CD4-positive, CD25-positive, alpha-beta regulatory T cell (primary cell): ENCODE measurements at regions not wholly inside any gene's neighbourhood (a gene's known extent, or its start where the extent isn't known, plus 50 kb on each side); places are given as distances from the start of the nearest gene placed in this dataset.

Experiments
- ATAC-seq, 2 donors: fragments of 150-1000 bp; cut with Tn5 transposase; one replicate each; pipeline ENCODE4 v1.10.0; 2021; ENCODE audit warnings: low read depth in 2 of 2, moderate number of reproducible peaks in 2 of 2, moderate library complexity in 1 of 2
- DNase-seq, 3 donors: peaks; one replicate each; pipeline versions ENCODE4 v3.0.0 to v3.0.0-alpha.2; 2012 to 2022; ENCODE audit warnings: mixed read lengths in 1 of 3
- H3K27ac ChIP-seq: one replicate; pipeline ENCODE4 v1.7.0; 2013; ENCODE audit warnings: mild to moderate bottlenecking, low read length; ENCODE audit not compliant: insufficient read depth, poor library complexity, severe bottlenecking
- H3K27me3 ChIP-seq: one replicate; pipeline ENCODE4 v1.7.0; 2013; ENCODE audit warnings: low read length; ENCODE audit not compliant: control insufficient read depth, insufficient read depth
- H3K36me3 ChIP-seq: one replicate; pipeline ENCODE4 v1.7.0; 2013; ENCODE audit warnings: mild to moderate bottlenecking, low read length, moderate library complexity; ENCODE audit not compliant: control insufficient read depth, insufficient read depth
- H3K4me1 ChIP-seq: 2 replicates; pipeline ENCODE4 v1.7.0; 2013; ENCODE audit warnings: mild to moderate bottlenecking, low read length; ENCODE audit not compliant: insufficient read depth, control insufficient read depth, poor library complexity, severe bottlenecking
- H3K4me3 ChIP-seq: one replicate; pipeline ENCODE4 v1.7.0; 2013; ENCODE audit warnings: low read depth, mild to moderate bottlenecking, low read length, moderate library complexity
- H3K9me3 ChIP-seq, 2 experiments: 1 replicate in 1 of 2; 2 replicates in 1 of 2; pipeline ENCODE4 v1.7.0; 2013; ENCODE audit warnings: low read length in 2 of 2, mild to moderate bottlenecking in 1 of 2, moderate library complexity in 1 of 2; ENCODE audit not compliant: control insufficient read depth in 2 of 2
- H3K27ac Mint-ChIP-seq, 3 donors: one replicate each; pipeline ENCODE4 v1.8.0; 2020 to 2022; ENCODE audit warnings: mild to moderate bottlenecking in 3 of 3, mixed read lengths in 3 of 3, moderate library complexity in 2 of 3
- H3K27me3 Mint-ChIP-seq: one replicate; pipeline ENCODE4 v1.8.0; 2022; ENCODE audit warnings: mild to moderate bottlenecking, mixed read lengths
- H3K36me3 Mint-ChIP-seq: one replicate; pipeline ENCODE4 v1.8.0; 2020; ENCODE audit warnings: mixed read lengths
- H3K4me1 Mint-ChIP-seq, 4 donors: one replicate each; pipeline ENCODE4 v1.8.0; 2020 to 2022; ENCODE audit warnings: mixed read lengths in 4 of 4, mild to moderate bottlenecking in 1 of 4
- H3K4me3 Mint-ChIP-seq, 4 donors: one replicate each; pipeline ENCODE4 v1.8.0; 2020 to 2022; ENCODE audit warnings: mild to moderate bottlenecking in 4 of 4, mixed read lengths in 4 of 4, moderate library complexity in 3 of 4
- H3K9me3 Mint-ChIP-seq, 7 donors: one replicate each; pipeline ENCODE4 v1.8.0; 2020 to 2022; ENCODE audit warnings: mixed read lengths in 7 of 7, mild to moderate bottlenecking in 3 of 7, moderate library complexity in 2 of 7

GRCh38 chr11:79807506-79807905 lies 366.7 kb upstream of the TENM4 start:
- no peaks in the 10 kb centered on the region for H3K4me1 Mint-ChIP-seq
- H3K27me3 Mint-ChIP-seq, result no peaks in the 10 kb centered on the region
- H3K4me3 Mint-ChIP-seq, result no peak overlapping the region
- no peaks in the 10 kb centered on the region for H3K36me3 Mint-ChIP-seq
- no peak overlapping the region for H3K27ac ChIP-seq
- H3K9me3 Mint-ChIP-seq, result peaks cover 3 to 10% (median 5%) of the 10 kb centered on the region in 7 donors
- DNase-seq, result no peak
- H3K4me1 ChIP-seq, result no peaks in the 10 kb centered on the region
- H3K9me3 ChIP-seq, result no peaks in the 10 kb centered on the region
- H3K27ac Mint-ChIP-seq, result no peak overlapping the region
- no peak for ATAC-seq
- no peaks in the 10 kb centered on the region for H3K36me3 ChIP-seq
- no peak overlapping the region for H3K4me3 ChIP-seq
- no peaks in the 10 kb centered on the region for H3K27me3 ChIP-seq

- peaks cover 0 to 5% of the 10 kb centered on the region in 2 experiments for H3K9me3 ChIP-seq
- peaks cover 1 to 22% (median 15%) of the 10 kb centered on the region in 7 donors for H3K9me3 Mint-ChIP-seq
- H3K36me3 ChIP-seq, result no peaks in the 10 kb centered on the region
- ATAC-seq (no peak), DNase-seq (no peak)
- no peak overlapping the region for H3K4me3 Mint-ChIP-seq
- H3K4me3 ChIP-seq, result no peak overlapping the region
- H3K27me3 Mint-ChIP-seq, result no peaks in the 10 kb centered on the region
- H3K27me3 ChIP-seq, result no peaks in the 10 kb centered on the region
- H3K27ac Mint-ChIP-seq, result peak overlapping the region in 1 of 3 donors; percentile 67
- H3K4me1 ChIP-seq, result no peaks in the 10 kb centered on the region
- no peaks in the 10 kb centered on the region for H3K4me1 Mint-ChIP-seq
- no peak overlapping the region for H3K27ac ChIP-seq
- H3K36me3 Mint-ChIP-seq, result no peaks in the 10 kb centered on the region
Measured at GRCh38 chr11:79796704-79797103, 355.9 kb upstream of the TENM4 start.

GRCh38 chr11:79794484-79795393 lies 353.9 kb upstream of the TENM4 start:
- Mint-ChIP-seq H3K4me1 (no peaks in the 10 kb centered on the region), H3K4me3 (no peak overlapping the region), H3K36me3 (no peaks in the 10 kb centered on the region), H3K27me3 (no peaks in the 10 kb centered on the region), H3K27ac (no peak overlapping the region), H3K9me3 (peaks cover 1 to 23% (median 12%) of the 10 kb centered on the region in 7 donors)
- H3K9me3 ChIP-seq, result no peaks in the 10 kb centered on the region
- H3K4me1 ChIP-seq, result no peaks in the 10 kb centered on the region
- H3K27ac ChIP-seq, result no peak overlapping the region
- H3K27me3 ChIP-seq, result no peaks in the 10 kb centered on the region
- no peak for ATAC-seq
- H3K4me3 ChIP-seq, result no peak overlapping the region
- DNase-seq, result no peak
- H3K36me3 ChIP-seq, result no peaks in the 10 kb centered on the region

GRCh38 chr11:79794057-79794456 lies 353.2 kb upstream of the TENM4 start:
- Histone ChIP-seq H3K36me3 (no peaks in the 10 kb centered on the region), H3K4me1 (no peaks in the 10 kb centered on the region), H3K4me3 (no peak overlapping the region), H3K27me3 (no peaks in the 10 kb centered on the region), H3K27ac (no peak overlapping the region), H3K9me3 (no peaks in the 10 kb centered on the region)
- no peak for DNase-seq
- no peak for ATAC-seq
- no peaks in the 10 kb centered on the region for H3K27me3 Mint-ChIP-seq
- no peak overlapping the region for H3K4me3 Mint-ChIP-seq
- H3K9me3 Mint-ChIP-seq, result peaks cover 1 to 23% (median 14%) of the 10 kb centered on the region in 7 donors
- H3K27ac Mint-ChIP-seq, result no peak overlapping the region
- no peaks in the 10 kb centered on the region for H3K4me1 Mint-ChIP-seq
- no peaks in the 10 kb centered on the region for H3K36me3 Mint-ChIP-seq

GRCh38 chr11:79786961-79787360 lies 346.1 kb upstream of the TENM4 start:
- Histone ChIP-seq H3K27me3 (no peaks in the 10 kb centered on the region), H3K4me1 (no peaks in the 10 kb centered on the region), H3K9me3 (no peaks in the 10 kb centered on the region), H3K27ac (no peak overlapping the region), H3K4me3 (no peak overlapping the region), H3K36me3 (no peaks in the 10 kb centered on the region)
- no peaks in the 10 kb centered on the region for H3K36me3 Mint-ChIP-seq
- no peak for ATAC-seq
- H3K4me1 Mint-ChIP-seq, result no peaks in the 10 kb centered on the region
- H3K27me3 Mint-ChIP-seq, result no peaks in the 10 kb centered on the region
- no peak for DNase-seq
- no peak overlapping the region for H3K27ac Mint-ChIP-seq
- H3K4me3 Mint-ChIP-seq, result no peak overlapping the region
- H3K9me3 Mint-ChIP-seq, result peaks cover 0 to 15% (median 6%) of the 10 kb centered on the region in 7 donors

GRCh38 chr11:79783833-79784232 lies 343.0 kb upstream of the TENM4 start:
- no peaks in the 10 kb centered on the region for H3K36me3 ChIP-seq
- H3K27me3 ChIP-seq, result no peaks in the 10 kb centered on the region
- H3K4me3 Mint-ChIP-seq, result no peak overlapping the region
- no peaks in the 10 kb centered on the region for H3K27me3 Mint-ChIP-seq
- H3K9me3 ChIP-seq, result no peaks in the 10 kb centered on the region
- H3K27ac Mint-ChIP-seq, result no peak overlapping the region
- H3K9me3 Mint-ChIP-seq, result peaks cover under 1 to 19% (median 6%) of the 10 kb centered on the region in 7 donors
- H3K4me3 ChIP-seq, result no peak overlapping the region
- DNase-seq (no peak), ATAC-seq (no peak)
- H3K36me3 Mint-ChIP-seq, result no peaks in the 10 kb centered on the region
- H3K27ac ChIP-seq, result no peak overlapping the region
- H3K4me1 ChIP-seq, result no peaks in the 10 kb centered on the region
- no peaks in the 10 kb centered on the region for H3K4me1 Mint-ChIP-seq

GRCh38 chr11:79768343-79768742 lies 327.5 kb upstream of the TENM4 start:
- no peak overlapping the region for H3K4me3 Mint-ChIP-seq

More at GRCh38 chr11:79768343-79768742, 327.5 kb upstream of the TENM4 start:
- no peaks in the 10 kb centered on the region for H3K27me3 ChIP-seq
- Mint-ChIP-seq H3K36me3 (no peaks in the 10 kb centered on the region), H3K27ac (no peak overlapping the region), H3K27me3 (no peaks in the 10 kb centered on the region), H3K9me3 (peaks cover 1 to 13% (median 5%) of the 10 kb centered on the region in 7 donors), H3K4me1 (no peaks in the 10 kb centered on the region)
- peaks cover 0 to 4% of the 10 kb centered on the region in 2 experiments for H3K9me3 ChIP-seq
- DNase-seq (no peak), ATAC-seq (no peak)
- no peak overlapping the region for H3K27ac ChIP-seq
- no peaks in the 10 kb centered on the region for H3K4me1 ChIP-seq
- no peak overlapping the region for H3K4me3 ChIP-seq
- H3K36me3 ChIP-seq, result no peaks in the 10 kb centered on the region
